HS-27A (cell line): ENCODE measurements at regions not wholly inside any gene's neighbourhood (a gene's known extent, or its start where the extent isn't known, plus 50 kb on each side); places are given as distances from the start of the nearest gene placed in this dataset.

Source experiments
- DNase-seq: peaks from one replicate; pipeline ENCODE4 v3.0.0-alpha.2; 2012; ENCODE audit warnings: low read depth, missing footprints

DNA sequence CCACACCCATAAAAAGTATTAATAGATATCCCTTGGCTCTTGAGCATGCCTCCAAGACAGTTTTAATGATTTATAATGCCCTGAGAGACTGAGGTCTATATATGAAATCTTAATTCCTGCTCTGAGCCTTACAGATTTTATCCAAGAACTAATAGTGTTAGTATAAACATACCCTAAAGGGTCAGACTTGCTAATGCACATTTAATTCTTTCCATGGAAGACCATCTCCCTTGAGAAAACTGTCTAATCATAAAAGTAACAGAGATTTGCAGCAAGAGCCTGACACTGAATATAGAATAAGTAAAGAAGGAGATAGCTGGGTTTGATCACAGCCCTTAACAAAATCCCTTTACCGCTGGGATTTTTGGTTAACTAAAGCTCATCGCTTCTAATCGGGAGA lies 650.8 kb upstream of the KLF12 start:
- no peak for DNase-seq

DNA sequence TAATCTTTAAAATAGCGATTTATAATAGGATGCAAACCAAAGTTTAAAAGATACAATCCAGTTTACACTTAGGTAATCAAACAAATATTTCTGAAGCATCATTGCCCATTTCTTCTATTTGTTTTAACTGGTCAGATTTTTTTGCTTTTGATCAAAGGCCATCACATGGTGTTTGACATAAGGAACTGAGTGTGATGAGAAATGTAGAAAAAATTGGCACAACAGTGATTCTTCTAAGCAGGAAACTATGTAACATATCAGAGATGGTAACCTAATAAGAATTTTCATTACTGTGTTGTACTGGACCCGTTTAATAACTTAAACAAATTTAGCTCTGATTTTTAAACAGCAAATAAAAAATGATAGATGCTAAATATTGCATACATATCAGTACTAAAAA lies 644.7 kb upstream of the KLF12 start:
- DNase-seq = no peak

DNA sequence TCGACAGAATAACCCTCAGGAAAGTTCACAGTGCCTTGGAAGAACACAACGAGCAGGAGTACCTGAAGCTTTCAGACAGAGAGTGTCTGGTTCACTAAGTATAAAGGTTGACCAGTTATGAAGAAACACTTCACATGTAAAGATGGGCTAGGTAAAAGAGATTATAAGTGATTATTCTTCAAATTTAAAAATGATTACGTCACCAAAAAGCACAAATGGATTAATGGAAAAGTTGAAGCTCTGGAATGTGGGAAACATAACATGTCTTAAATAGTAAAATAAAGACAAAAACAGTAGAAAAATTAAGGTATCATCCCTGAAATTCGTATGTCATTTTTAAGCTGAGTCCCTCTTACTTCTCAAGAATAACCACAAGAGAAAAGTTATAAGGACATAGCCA lies 643.9 kb upstream of the KLF12 start:
- no peak for DNase-seq

DNA sequence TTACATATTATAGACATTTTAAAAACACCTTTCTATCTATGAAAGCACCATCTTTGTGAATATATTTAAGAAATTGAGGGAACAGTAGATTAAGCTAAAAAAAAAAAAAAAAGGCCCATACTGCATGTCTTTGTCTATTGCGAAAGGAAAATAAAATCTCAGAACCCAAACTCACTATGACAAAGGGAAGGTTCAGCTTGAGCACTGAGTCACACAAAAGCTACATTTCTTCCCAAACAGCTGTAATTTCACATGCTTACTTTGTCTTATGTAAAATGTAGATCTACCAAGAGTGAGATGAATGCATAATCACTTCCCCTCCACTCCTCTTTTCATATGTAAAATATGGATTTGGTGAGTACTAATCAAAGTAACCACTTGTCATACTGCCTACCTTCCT lies 640.1 kb upstream of the KLF12 start:
- no peak for DNase-seq

- DNase-seq = no peak
Observed at GRCh38 chr13:74773248-74773647, 639.0 kb upstream of the KLF12 start.

GRCh38 chr13:74771964-74772363 lies 637.8 kb upstream of the KLF12 start:
- DNase-seq = peak; percentile 39

- no peak for DNase-seq
Observed at GRCh38 chr13:74770361-74770760, 636.2 kb upstream of the KLF12 start.

DNA sequence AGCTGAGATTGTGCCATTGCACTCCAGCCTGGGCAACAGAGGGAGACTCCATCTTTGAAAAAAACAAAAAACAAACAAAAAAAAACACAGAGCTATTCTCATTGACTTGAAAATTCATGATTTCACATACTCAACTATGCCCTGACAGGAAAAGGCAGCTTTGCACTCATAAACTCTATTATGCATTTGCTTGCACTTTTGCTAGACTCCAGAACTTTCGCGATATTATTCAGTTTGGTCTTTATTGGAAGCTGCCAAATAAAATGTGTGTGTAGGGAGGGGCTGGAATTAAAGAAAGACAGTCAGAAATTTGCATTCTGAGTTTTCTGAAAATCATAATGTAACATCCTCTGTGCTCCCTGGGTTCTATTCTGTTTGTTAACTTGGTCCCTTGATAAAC lies 635.1 kb upstream of the KLF12 start:
- no peak for DNase-seq

DNA sequence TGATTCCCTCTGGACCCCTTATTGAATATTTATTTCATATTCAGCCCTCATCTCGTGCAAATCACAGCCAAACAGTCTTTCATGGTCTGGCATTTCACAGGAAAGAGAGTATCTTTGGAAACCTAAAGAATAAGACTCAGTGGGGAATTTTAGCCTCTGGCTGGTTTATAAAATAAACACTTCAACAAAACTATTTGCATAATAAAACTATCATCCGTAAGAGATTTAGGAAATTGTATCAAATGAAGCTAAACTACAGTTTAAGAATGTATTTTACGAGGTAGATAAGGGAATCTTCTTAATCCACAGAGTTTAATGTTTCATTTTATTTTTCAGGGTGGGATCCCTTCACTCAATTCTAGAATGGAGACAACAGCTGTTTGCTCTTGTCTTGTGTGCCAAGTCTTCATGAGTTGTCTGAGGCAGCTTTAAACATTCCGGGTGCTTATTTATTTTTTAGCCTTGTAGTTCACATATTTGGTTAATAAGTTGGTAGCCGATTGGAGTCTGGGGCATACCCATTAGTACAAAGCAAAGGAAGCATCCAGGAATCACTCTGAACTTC lies 634.4 kb upstream of the KLF12 start:
- no peak for DNase-seq

DNA sequence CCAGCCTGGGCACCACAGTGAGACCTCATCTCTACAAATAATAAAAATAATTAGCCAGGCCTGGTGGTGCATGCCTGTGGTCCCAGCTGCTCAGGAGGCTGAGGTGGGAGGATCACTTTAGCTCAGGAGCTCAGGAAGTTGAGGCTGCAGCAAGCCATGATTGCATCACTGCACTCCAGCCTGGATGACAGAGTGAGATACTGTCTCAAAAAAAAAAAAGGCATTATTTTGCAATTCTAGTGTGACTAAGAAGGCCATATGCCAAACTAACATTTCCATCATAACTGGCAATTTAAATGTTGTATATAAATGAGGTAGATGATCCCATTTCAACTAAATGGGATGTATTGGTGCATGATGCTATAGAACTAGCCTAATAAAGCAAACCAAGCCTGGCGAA lies 632.8 kb upstream of the KLF12 start:
- DNase-seq = no peak

GRCh38 chr13:74765955-74766354 lies 631.8 kb upstream of the KLF12 start:
- DNase-seq = no peak

GRCh38 chr13:74761801-74762757 lies 627.9 kb upstream of the KLF12 start:
- no peak for DNase-seq

GRCh38 chr13:74758188-74758587 lies 624.0 kb upstream of the KLF12 start:
- no peak for DNase-seq

DNA sequence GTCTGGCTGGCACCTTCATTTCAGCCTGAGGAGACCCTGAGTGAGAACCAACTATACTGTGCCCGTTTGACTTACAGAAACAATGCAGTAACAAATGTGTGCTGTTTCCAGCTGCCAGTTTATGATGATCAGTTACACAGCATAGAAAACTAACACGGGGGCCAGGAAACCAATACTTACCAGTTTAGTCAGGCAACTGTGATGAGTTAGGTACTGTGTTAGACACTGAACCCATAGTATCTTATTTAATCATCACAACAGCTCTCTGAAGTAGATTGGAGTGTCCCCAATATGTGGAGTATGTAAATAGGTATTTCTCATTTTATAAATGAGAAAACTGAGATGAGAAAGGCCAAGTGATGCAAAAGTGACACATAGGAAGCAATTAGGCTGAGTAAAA lies 620.9 kb upstream of the KLF12 start:
- DNase-seq = no peak

DNA sequence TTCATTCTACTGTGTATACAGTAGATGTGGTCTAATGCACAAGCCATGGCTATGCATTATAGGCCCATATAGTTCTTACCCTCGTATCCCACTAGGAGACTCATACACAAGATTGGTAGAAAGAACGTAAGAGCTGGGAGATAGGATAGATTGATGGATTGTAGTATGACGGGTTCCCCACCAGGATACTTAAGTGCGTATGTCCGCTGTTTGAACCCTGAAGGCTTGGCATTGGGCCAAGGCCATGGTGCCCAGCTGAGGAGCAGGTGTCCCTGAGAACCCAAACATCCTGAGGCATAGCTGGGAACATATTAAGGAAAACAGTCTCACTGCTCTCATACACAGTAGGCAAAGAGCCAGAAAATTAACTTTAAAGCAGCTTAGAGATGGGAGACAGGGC lies 617.5 kb upstream of the KLF12 start:
- no peak for DNase-seq

GRCh38 chr13:74747186-74747955 lies 613.2 kb upstream of the KLF12 start:
- no peak for DNase-seq

GRCh38 chr13:74743992-74744391 lies 609.8 kb upstream of the KLF12 start:
- no peak for DNase-seq

DNA sequence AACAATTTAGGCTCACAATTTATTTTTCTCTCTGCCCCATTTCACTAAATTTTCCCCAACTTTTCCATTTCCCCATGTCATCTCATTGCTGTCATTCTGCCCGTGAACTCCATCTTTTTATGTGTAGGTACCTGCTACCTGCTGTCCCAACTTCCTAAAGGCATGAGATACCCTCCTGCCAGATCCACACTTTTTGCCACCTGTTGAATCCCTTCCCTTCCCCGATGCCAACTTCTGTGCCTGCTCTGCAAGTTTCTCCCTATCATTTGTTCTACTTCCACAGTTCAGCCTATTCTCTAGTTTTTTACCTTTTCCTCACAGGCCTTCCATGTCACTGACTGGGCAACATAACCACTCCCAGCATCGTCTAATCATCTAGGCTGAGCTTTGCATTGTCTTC lies 607.5 kb upstream of the KLF12 start:
- DNase-seq = no peak

DNA sequence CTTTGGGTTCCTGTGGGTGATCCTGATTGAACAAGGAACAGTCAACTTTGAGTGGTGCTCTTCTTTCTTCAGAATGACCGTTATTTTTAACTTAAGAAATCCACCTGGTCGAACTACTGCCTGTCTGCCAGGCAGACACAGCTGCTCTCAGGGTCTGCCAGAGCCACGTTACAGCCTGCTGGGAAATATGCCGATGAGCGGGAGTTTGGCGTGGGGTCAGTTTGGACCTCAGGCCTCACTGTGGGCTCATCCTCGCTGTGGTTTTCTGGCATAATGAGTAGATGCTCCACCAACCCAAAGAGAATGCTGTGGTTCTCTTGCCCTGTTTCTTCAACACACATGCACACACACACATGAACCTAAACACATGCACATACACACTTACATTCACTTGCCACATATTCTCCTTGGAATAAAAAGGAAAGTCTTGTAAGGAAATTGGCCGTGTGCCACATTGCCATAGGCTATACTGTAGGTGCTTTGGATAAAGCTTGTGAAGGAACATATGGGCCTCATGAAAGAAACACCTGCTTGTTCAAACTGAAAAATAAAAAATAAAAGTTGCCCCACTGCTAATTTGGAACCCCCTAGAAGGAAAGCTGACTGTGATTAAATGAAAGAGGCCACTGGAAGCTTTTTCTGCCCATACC lies 598.7 kb upstream of the KLF12 start:
- DNase-seq = no peak

DNA sequence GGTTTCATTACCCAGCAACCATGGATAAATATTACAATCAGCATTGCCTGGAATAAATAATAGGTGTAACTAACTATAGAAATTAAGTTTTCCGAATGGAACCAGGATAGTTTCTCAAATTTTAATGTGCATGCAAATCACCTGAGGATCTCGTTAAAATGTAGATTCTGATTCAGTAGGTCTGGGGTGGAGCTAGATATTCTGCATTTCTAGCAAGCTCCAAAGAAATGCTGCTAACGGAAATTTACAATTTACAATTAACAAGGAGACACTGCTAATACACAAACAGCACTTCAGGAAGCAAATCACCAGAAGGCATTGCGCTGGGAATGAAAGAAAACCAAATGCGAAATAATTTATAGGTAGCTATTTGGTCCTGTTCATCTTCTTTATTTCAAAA lies 597.5 kb upstream of the KLF12 start:
- no peak for DNase-seq

DNA sequence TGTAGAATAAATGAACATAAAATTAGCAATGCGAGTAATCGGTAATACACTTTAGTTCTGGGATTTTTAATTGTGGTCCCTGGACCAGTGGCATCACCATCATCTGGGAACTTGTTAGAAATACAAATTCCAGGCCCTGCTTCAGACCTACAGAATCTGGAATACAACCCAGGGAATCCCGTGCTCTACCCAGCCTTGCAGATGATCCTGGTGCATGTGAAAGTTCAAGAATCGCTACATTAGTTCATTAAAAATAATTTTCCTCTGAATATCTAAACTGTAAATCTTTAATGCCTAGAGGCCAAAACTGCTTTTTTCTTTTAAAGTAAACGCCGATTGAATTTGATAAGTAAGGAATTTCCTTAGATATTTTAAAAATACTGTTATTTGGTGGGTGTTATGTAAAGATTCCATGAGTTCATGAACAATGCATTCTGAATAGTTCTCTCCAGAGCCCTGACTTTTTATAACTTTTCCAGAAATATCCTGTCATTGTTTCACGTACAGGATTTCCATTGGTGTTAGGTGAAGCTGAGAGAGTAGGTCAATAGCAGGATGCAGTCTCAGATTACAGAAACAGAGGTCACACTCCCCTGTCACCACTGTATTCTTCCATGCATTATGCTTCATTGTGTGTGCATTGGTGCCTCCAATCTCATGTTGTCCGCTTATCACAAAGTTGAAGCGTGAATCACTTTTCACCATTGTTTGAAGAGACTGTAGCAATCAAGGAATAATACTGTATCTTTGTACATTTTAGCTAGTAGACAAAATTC lies 596.5 kb upstream of the KLF12 start:
- no peak for DNase-seq

DNA sequence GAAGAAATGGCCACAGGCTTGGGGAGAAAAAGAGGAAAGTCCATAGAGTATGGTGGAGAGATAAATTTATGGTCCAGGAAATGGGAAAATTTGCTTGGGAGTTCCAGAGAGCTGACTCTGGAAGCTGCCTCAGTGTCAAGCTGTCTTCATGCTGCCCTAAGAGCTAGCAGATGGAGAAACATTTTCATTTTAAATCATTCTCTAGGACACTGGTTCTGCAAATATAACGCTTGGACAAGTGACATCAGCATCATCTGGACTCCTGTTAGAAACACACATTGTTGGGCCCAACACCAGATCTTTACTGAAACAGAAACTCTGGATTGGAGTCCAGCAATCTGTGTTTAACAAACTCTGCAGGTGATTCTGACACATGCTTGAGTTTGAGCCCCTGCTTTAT lies 592.0 kb upstream of the KLF12 start:
- DNase-seq = no peak
